Thymus (tissue), 11 donors: ENCODE measurements at regions not wholly inside any gene's neighbourhood (a gene's known extent, or its start where the extent isn't known, plus 50 kb on each side); places are given as distances from the start of the nearest gene placed in this dataset.

Experiments used
- DNase-seq, 9 donors: peaks; one replicate each; pipeline ENCODE4 v3.0.0-alpha.2; 2013; ENCODE audit warnings: low spot score in 9 of 9, low read depth in 6 of 9, missing footprints in 1 of 9
- H3K27ac ChIP-seq, 2 donors: one replicate each; pipeline ENCODE4 v1.5.1; 2013; ENCODE audit warnings: control low read depth in 1 of 2, low read depth in 1 of 2, low read length in 1 of 2, mild to moderate bottlenecking in 1 of 2, moderate library complexity in 1 of 2
- H3K27me3 ChIP-seq, 2 donors: one replicate each; pipeline ENCODE4 v1.5.1; 2013; ENCODE audit warnings: low read length in 1 of 2; ENCODE audit not compliant: control insufficient read depth in 2 of 2, insufficient read depth in 1 of 2
- H3K36me3 ChIP-seq, 2 donors: one replicate each; pipeline ENCODE4 v1.5.1; 2013; ENCODE audit warnings: low read length in 1 of 2, mild to moderate bottlenecking in 1 of 2, moderate library complexity in 1 of 2; ENCODE audit not compliant: control insufficient read depth in 2 of 2, insufficient read depth in 2 of 2
- H3K4me1 ChIP-seq, 2 donors: one replicate each; pipeline ENCODE4 v1.5.1; 2013; ENCODE audit warnings: low read length in 2 of 2; ENCODE audit not compliant: control insufficient read depth in 2 of 2, insufficient read depth in 2 of 2
- H3K4me3 ChIP-seq, 2 donors: one replicate each; pipeline ENCODE4 v1.5.1; 2013; ENCODE audit warnings: low read length in 2 of 2, control low read depth in 1 of 2, mild to moderate bottlenecking in 1 of 2
- H3K9me3 ChIP-seq, 2 donors: one replicate each; pipeline ENCODE4 v1.5.1; 2013; ENCODE audit warnings: low read length in 1 of 2, mild to moderate bottlenecking in 1 of 2; ENCODE audit not compliant: control insufficient read depth in 2 of 2, insufficient read depth in 1 of 2
- WGBS: extraction: QIAGEN DNeasy Blood & Tissue Kit; methylation state at CpG from one replicate; pipeline ENCODE4 v1.1.7; 2013; 5-methylcytosine and 5-hydroxymethylcytosine counted together
- donor health status: healthy.

DNA sequence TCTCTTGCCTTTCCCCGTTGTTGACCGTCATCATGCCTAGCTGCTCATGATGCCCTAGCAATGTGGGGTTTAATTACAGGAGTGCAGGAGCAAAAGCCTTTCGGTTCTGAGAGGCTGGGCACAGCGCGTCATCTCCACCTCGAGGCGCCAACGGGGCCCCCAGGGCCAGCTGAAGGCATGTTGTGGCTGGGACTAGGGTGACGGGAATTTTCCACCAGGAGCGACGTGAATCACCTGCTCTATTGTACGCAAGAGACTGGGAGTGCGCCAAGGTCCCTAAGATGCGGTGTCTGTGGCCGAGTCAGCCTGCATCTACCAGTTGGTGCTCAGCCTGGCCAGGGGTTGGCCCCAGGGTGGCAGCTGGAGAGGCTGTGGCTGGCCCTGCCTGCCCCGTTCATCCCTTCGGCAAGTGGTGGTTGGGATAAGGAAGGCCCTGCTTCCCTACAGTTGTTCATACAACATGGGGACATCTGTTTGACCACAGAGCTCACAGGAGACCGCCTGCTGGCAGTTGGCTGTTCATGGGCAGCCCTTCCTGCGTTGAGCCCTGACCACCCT lies 1175.6 kb downstream of the BRD1 start:
- Histone ChIP-seq H3K4me1 (no peaks in the 10 kb centered on the region), H3K36me3 (no peaks in the 10 kb centered on the region), H3K27me3 (no peaks in the 10 kb centered on the region), H3K9me3 (peaks cover 0 to 1% of the 10 kb centered on the region in 2 donors), H3K27ac (no peak overlapping the region), H3K4me3 (no peak overlapping the region)
- DNase-seq: no peak
- WGBS: 93% methylated on average over 19 of the region's 19 CpGs

- H3K27me3 ChIP-seq: no peaks in the 10 kb centered on the region
- H3K4me3 ChIP-seq: no peak overlapping the region
- H3K4me1 ChIP-seq: no peaks in the 10 kb centered on the region
- DNase-seq: no peak
- no peaks in the 10 kb centered on the region for H3K36me3 ChIP-seq
- WGBS: 86% methylated on average over 26 of the region's 26 CpGs
- peaks cover 0 to 1% of the 10 kb centered on the region in 2 donors for H3K9me3 ChIP-seq
- H3K27ac ChIP-seq: no peak overlapping the region
These were observed 1176.4 kb downstream of the BRD1 start for GRCh38 chr22:48651036-48651890.

GRCh38 chr22:48650323-48651035 lies 1177.2 kb downstream of the BRD1 start:
- H3K36me3 ChIP-seq: no peaks in the 10 kb centered on the region
- no peaks in the 10 kb centered on the region for H3K27me3 ChIP-seq
- no peak overlapping the region for H3K27ac ChIP-seq
- H3K4me3 ChIP-seq: no peak overlapping the region
- 89% methylated on average over 17 of the region's 17 CpGs for WGBS
- no peak for DNase-seq
- H3K9me3 ChIP-seq: peaks cover 0 to 1% of the 10 kb centered on the region in 2 donors
- no peaks in the 10 kb centered on the region for H3K4me1 ChIP-seq

GRCh38 chr22:48649466-48649865 lies 1178.2 kb downstream of the BRD1 start:
- DNase-seq: no peak
- no peak overlapping the region for H3K27ac ChIP-seq

DNA sequence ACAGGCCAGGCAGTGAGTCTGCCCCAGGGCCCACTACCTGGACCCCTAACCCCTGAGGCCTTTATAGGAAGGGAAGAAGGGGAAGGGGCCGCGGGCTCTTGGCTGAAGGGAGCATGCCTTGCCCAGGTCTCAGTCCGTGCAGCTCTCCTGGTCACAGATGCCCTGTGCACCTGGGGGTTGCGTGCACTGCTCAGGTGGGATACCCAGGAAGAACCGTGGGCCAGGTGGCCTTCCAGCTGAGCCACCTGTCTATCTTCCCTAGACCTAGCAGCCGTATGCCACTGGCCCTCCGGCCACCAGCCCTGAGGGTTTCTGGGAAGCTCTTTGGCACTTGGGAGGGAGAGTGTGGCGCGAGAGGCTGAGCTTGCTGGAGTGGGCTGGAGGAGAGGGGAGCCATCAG lies 1178.6 kb downstream of the BRD1 start:
- H3K9me3 ChIP-seq: peaks cover 0 to 1% of the 10 kb centered on the region in 2 donors
- no peaks in the 10 kb centered on the region for H3K4me1 ChIP-seq
- H3K27me3 ChIP-seq: no peaks in the 10 kb centered on the region
- no peak overlapping the region for H3K27ac ChIP-seq
- WGBS: 96% methylated on average over 9 of the region's 9 CpGs
- DNase-seq: no peak
- no peak overlapping the region for H3K4me3 ChIP-seq
- H3K36me3 ChIP-seq: no peaks in the 10 kb centered on the region

More at GRCh38 chr22:48649466-48649865, 1178.2 kb downstream of the BRD1 start:
- no peaks in the 10 kb centered on the region for H3K4me1 ChIP-seq
- H3K9me3 ChIP-seq: peaks cover 0 to 1% of the 10 kb centered on the region in 2 donors
- no peaks in the 10 kb centered on the region for H3K36me3 ChIP-seq
- 92% methylated on average over 16 of the region's 16 CpGs for WGBS
- H3K4me3 ChIP-seq: no peak overlapping the region
- no peaks in the 10 kb centered on the region for H3K27me3 ChIP-seq

DNA sequence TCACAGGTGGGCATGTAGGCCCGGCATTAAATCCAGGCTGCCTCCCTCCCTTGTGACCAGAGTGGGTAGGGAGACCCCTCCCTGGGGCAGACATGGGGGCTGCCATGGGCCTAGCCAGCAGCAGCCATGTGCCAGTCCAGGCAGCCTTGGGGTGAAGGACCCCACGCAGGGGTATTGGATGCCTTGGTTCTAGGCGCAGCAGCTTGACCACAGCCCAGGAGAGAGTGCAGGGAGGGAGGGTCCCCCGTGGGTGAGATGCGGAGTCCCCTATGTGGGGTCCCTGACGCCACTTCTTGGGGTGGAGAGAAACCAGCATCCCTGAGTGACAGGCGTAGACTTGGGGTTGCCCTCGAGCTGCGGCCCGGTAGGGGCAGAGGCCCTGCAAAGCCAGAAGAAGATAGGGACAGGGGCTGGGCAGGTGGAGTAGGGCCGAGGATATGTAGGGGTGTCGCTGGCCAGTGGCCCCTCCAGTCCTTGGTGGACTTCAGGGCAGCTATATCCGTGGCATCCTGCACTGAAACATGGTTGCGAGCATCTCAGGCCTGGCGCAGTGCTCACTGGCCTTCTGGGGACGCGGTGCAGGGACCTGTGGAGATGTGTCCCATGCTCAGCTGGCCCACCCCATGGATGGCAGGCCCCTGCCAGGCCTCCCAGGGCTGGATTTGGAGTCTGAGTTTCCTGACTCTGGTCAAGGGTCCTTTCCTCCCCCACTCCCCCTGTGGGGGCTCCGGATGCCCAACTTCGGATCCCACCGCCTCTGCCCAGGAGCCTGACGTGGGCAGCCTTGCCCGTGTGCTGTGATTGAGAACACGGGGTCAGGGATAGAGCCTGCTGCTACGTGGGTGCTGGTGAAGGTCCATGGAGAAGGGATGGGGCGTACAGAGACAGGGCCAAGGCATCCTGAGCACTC lies 1179.8 kb downstream of the BRD1 start:
- no peak for DNase-seq
- WGBS: 96% methylated on average over 25 of the region's 25 CpGs
- Histone ChIP-seq H3K4me1 (no peaks in the 10 kb centered on the region), H3K9me3 (peaks cover 0 to 1% of the 10 kb centered on the region in 2 donors), H3K27me3 (no peaks in the 10 kb centered on the region), H3K36me3 (no peaks in the 10 kb centered on the region), H3K27ac (no peak overlapping the region), H3K4me3 (no peak overlapping the region)

- 93% methylated on average over 13 of the region's 13 CpGs for WGBS
- Histone ChIP-seq H3K27ac (no peak overlapping the region), H3K27me3 (no peaks in the 10 kb centered on the region), H3K9me3 (peaks cover 0 to 1% of the 10 kb centered on the region in 2 donors), H3K4me3 (no peak overlapping the region), H3K36me3 (no peaks in the 10 kb centered on the region), H3K4me1 (no peaks in the 10 kb centered on the region)
- DNase-seq: no peak
These were observed 1180.6 kb downstream of the BRD1 start for GRCh38 chr22:48647051-48647450.

- Histone ChIP-seq H3K27me3 (no peaks in the 10 kb centered on the region), H3K36me3 (no peaks in the 10 kb centered on the region), H3K4me1 (no peaks in the 10 kb centered on the region), H3K4me3 (no peak overlapping the region), H3K9me3 (peaks cover 0 to 1% of the 10 kb centered on the region in 2 donors), H3K27ac (no peak overlapping the region)
- DNase-seq: no peak
- 97% methylated on average over 42 of the region's 42 CpGs for WGBS
These were observed 1181.3 kb downstream of the BRD1 start for GRCh38 chr22:48646216-48646925.
